ENCODE measurements at regions not wholly inside any gene's neighbourhood (a gene's known extent, or its start where the extent isn't known, plus 50 kb on each side); places are given as distances from the start of the nearest gene placed in this dataset.
"Not testable (repeated sequence)": the region's sequence is repeated elsewhere in the genome, so short reads cannot be mapped to it uniquely, and the experiment has no call there.

DNA sequence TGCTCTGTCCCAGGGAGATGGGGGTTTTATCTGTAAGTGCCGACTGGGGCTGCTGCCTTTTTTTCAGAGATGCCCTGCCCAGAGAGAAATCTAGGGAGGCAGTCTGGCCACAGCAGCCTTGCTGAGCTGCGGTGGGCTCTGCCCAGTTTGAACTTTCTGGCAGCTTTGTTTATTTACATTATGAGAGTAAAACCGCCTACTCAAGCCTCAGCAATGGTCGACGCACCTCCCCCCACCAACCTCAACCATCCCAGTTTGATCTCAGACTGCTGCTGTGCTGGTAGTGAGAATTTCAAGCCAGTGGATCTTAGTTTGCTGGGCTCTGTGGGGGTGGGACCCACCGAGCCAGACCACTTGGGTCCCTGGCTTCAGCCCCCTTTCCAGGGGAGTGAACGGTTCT, 188.0 kb downstream of the PRELID2 start:
- intact Hi-C loops (cut with micrococcal nuclease); H2BK20ac ChIP-seq (ENCODE audit: low read depth, low read length): not testable (repeated sequence)

GRCh38 chr5:145643214-145643613, 191.9 kb downstream of the PRELID2 start:
- H2BK120ac ChIP-seq (ENCODE audit: low read depth, low read length); in situ Hi-C loops (cut with MboI; ENCODE audit: low sequenced_read_pairs); H2AK9ac ChIP-seq (replicated peaks; ENCODE audit: low read depth, low read length, poor library complexity); H3K27ac ChIP-seq (ENCODE audit: insufficient read depth, low read length); CTCF ChIA-PET; H2BK5ac ChIP-seq (ENCODE audit: low read depth, low read length, poor library complexity, severe bottlenecking); BruUV-seq (replicated peaks); intact Hi-C loops (cut with micrococcal nuclease); H3K56ac ChIP-seq (ENCODE audit: extremely low read depth, insufficient read depth, low read length); H3K9ac ChIP-seq (ENCODE audit: low read depth, low read length); H2AK5ac ChIP-seq (ENCODE audit: low read depth, low read length); DNase-seq; H2AFZ ChIP-seq (replicated peaks; ENCODE audit: low read length, poor library complexity); H3K14ac ChIP-seq (replicated peaks; ENCODE audit: low read depth, low read length); H4K20me1 ChIP-seq (ENCODE audit: insufficient read depth, low read length); H3K18ac ChIP-seq (ENCODE audit: low read depth, low read length); H3K4me1 ChIP-seq (ENCODE audit: control insufficient read depth, insufficient read depth, low read length); H3K27me3 ChIP-seq (ENCODE audit: control insufficient read depth, insufficient read depth, low read length); H4K5ac ChIP-seq (ENCODE audit: low read depth, low read length); H3K9me1 ChIP-seq (ENCODE audit: insufficient read depth, low read length); H2BK15ac ChIP-seq (ENCODE audit: low read depth, low read length); ATAC-seq (ENCODE audit: low read depth); H4K8ac ChIP-seq (ENCODE audit: low read depth in 2 of 2, low read length in 2 of 2); dilution Hi-C loops (cut with HindIII; ENCODE audit: low sequenced_read_pairs, unreplicated experiment); H3K4me3 ChIP-seq (ENCODE audit: insufficient read depth, low read depth, low read length); H2BK20ac ChIP-seq (ENCODE audit: low read depth, low read length); H3K23ac ChIP-seq (ENCODE audit: low read depth, low read length); POLR2A ChIA-PET (ENCODE audit: unreplicated experiment); H3K9me3 ChIP-seq (ENCODE audit: control insufficient read depth, insufficient read depth, low read length); H3K4ac ChIP-seq (ENCODE audit: low read depth, low read length); H3K4me2 ChIP-seq (ENCODE audit: low read depth, low read length); H3K79me1 ChIP-seq (ENCODE audit: low read depth in 1 of 2, low read length in 2 of 2); H4K91ac ChIP-seq (ENCODE audit: insufficient read depth, low read depth, low read length); H3K36me3 ChIP-seq (ENCODE audit: control insufficient read depth, insufficient read depth, low read length): not testable (repeated sequence)
- WGBS, 2 experiments (ENCODE audit: extremely low coverage in 2 of 2, insufficient read length in 1 of 2) = no CpG with 5 or more reads among the region's 1 CpG

More for the DNA sequence above, 188.0 kb downstream of the PRELID2 start:
- H3K4me3 ChIP-seq (ENCODE audit: insufficient read depth, low read depth, low read length); H3K27me3 ChIP-seq (ENCODE audit: control insufficient read depth, insufficient read depth, low read length); H3K9ac ChIP-seq (ENCODE audit: low read depth, low read length); H3K9me3 ChIP-seq (ENCODE audit: control insufficient read depth, insufficient read depth, low read length); H4K20me1 ChIP-seq (ENCODE audit: insufficient read depth, low read length); H3K18ac ChIP-seq (ENCODE audit: low read depth, low read length); BruUV-seq (replicated peaks); POLR2A ChIA-PET (ENCODE audit: unreplicated experiment); H3K56ac ChIP-seq (ENCODE audit: extremely low read depth, insufficient read depth, low read length); H2BK5ac ChIP-seq (ENCODE audit: low read depth, low read length, poor library complexity, severe bottlenecking); H3K23ac ChIP-seq (ENCODE audit: low read depth, low read length); H3K14ac ChIP-seq (replicated peaks; ENCODE audit: low read depth, low read length); H3K9me1 ChIP-seq (ENCODE audit: insufficient read depth, low read length); H2AK9ac ChIP-seq (replicated peaks; ENCODE audit: low read depth, low read length, poor library complexity); H3K27ac ChIP-seq (ENCODE audit: insufficient read depth, low read length); H3K4me1 ChIP-seq (ENCODE audit: control insufficient read depth, insufficient read depth, low read length); dilution Hi-C loops (cut with HindIII; ENCODE audit: low sequenced_read_pairs, unreplicated experiment); H3K79me1 ChIP-seq (ENCODE audit: low read depth in 1 of 2, low read length in 2 of 2); CTCF ChIA-PET; H4K5ac ChIP-seq (ENCODE audit: low read depth, low read length); H3K36me3 ChIP-seq (ENCODE audit: control insufficient read depth, insufficient read depth, low read length); in situ Hi-C loops (cut with MboI; ENCODE audit: low sequenced_read_pairs); H2AFZ ChIP-seq (replicated peaks; ENCODE audit: low read length, poor library complexity); H2BK15ac ChIP-seq (ENCODE audit: low read depth, low read length); H2AK5ac ChIP-seq (ENCODE audit: low read depth, low read length): not testable (repeated sequence)
- Histone ChIP-seq H4K91ac (ENCODE audit: insufficient read depth, low read depth, low read length) (peak overlapping the region; percentile 61), H4K8ac (ENCODE audit: low read depth in 2 of 2, low read length in 2 of 2) (0 out of 4 replicates have a peak overlapping the region, but pooled peaks of 1 of the 2 experiments have one; percentile 27), H3K4ac (ENCODE audit: low read depth, low read length) (peak overlapping the region; percentile 47; the same call in 1 of the 2 replicates), H2BK120ac (ENCODE audit: low read depth, low read length) (peak overlapping the region; percentile 35), H3K4me2 (ENCODE audit: low read depth, low read length) (0 out of 2 replicates have a peak overlapping the region, but pooled peaks have one; percentile 0)
- ATAC-seq (ENCODE audit: low read depth) (peak; percentile 93), DNase-seq (peak; percentile 64)
- no CpG with 5 or more reads among the region's 7 CpGs for WGBS, 2 experiments (ENCODE audit: extremely low coverage in 2 of 2, insufficient read length in 1 of 2)

Measured in IMR-90 (cell line).